ENCODE measurements at regions not wholly inside any gene's neighbourhood (a gene's known extent, or its start where the extent isn't known, plus 50 kb on each side); places are given as distances from the start of the nearest gene placed in this dataset.

DNA sequence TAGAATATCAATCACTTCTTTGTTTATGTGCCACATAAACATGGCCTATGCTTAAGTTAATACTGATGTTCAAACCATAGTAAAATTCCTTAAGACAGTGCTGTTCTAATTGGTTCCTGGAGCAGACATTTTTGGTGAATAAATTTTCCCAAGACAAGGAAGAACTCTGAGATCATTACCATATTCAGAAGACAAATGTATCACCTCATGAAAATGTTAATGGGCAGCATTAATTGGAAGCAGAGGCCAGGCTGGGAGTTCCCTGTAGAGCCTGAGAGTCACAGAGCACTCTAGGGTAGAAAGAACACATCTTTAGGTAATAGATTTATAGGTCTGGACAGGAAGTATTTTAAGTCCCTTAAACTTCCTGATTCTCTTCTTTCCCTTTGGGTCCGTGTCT, 240.2 kb downstream of the MAN2A1 start:
- no peak overlapping the region for H2AFZ ChIP-seq (ENCODE audit: low read depth, low read length)
- H3K9me1 ChIP-seq (replicated peaks; ENCODE audit: control insufficient read depth, extremely low read depth, insufficient read depth, low read length) = no peaks in the 10 kb centered on the region
- POLR2A ChIA-PET = no interaction called here
- no peaks in the 10 kb centered on the region for H3K79me2 ChIP-seq (ENCODE audit: control insufficient read depth, insufficient read depth, low read length)
- H3K27ac ChIP-seq (ENCODE audit: insufficient read depth, low read depth, low read length) = no peak overlapping the region
- TF ChIP-seq FOS (IDR thresholded peaks at IDR 0.05; ENCODE audit: borderline replicate concordance, insufficient read depth, low read length) = no peak
- no peak for TF ChIP-seq POLR2AphosphoS5 (IDR thresholded peaks at IDR 0.05; ENCODE audit: insufficient read depth, low read depth, low read length)
- TF ChIP-seq GATA2 (IDR thresholded peaks at IDR 0.05; ENCODE audit: insufficient read depth, insufficient read length, low read depth, low read length) = no peak
- no peak for TF ChIP-seq POLR2A (IDR thresholded peaks at IDR 0.05; ENCODE audit: low read depth, low read length)
- TF ChIP-seq CTCF (IDR thresholded peaks at IDR 0.05; ENCODE audit: extremely low read depth in 1 of 2, insufficient read depth in 1 of 2, low read depth in 1 of 2, low read length in 2 of 2) = no peak
- TF ChIP-seq, protein P1, sequence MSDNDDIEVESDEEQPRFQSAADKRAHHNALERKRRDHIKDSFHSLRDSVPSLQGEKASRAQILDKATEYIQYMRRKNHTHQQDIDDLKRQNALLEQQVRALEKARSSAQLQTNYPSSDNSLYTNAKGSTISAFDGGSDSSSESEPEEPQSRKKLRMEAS (IDR thresholded peaks at IDR 0.05; ENCODE audit: insufficient read depth, insufficient read length) = no peak
- no peak for TF ChIP-seq MYC (IDR thresholded peaks at IDR 0.05; ENCODE audit: low read depth, low read length)
- H3K9me3 ChIP-seq (replicated peaks; ENCODE audit: control insufficient read depth, insufficient read depth, low read length) = no peaks in the 10 kb centered on the region
- H3K27me3 ChIP-seq (ENCODE audit: control insufficient read depth in 2 of 2, insufficient read depth in 2 of 2, low read length in 2 of 2) = no peaks in the 10 kb centered on the region
- no peaks in the 10 kb centered on the region for H3K4me1 ChIP-seq (ENCODE audit: control insufficient read depth, extremely low read depth, insufficient read depth, low read length)
- no peak overlapping the region for H3K9ac ChIP-seq (replicated peaks; ENCODE audit: extremely low read depth, insufficient read depth, low read length)
- intact Hi-C loops (cut with micrococcal nuclease) (no loop called here), dilution Hi-C loops (cut with MboI; ENCODE audit: extremely low pct_ligation_motif_present, low sequenced_read_pairs) (no loop called here)
- no peaks in the 10 kb centered on the region for H4K20me1 ChIP-seq (replicated peaks; ENCODE audit: control insufficient read depth, extremely low read depth, insufficient read depth, low read length)
- BruUV-seq (replicated peaks) = no TSS peak
- H3K36me3 ChIP-seq (ENCODE audit: control insufficient read depth in 2 of 2, extremely low read depth in 1 of 2, insufficient read depth in 2 of 2, low read length in 2 of 2) = no peaks in the 10 kb centered on the region
- no peak for DNase-seq (ENCODE audit: low read depth, low spot score)
- no peak for FAIRE-seq
- no peak overlapping the region for H3K4me2 ChIP-seq (ENCODE audit: insufficient read depth, low read length)
- no peak overlapping the region for H3K4me3 ChIP-seq (replicated peaks in 1 of 3; ENCODE audit: insufficient read depth in 1 of 3, low read depth in 1 of 3, low read length in 3 of 3)
- CTCF ChIA-PET = interaction anchor here (0.9 kb wide), 1 partner anchor 9 kb away, joined by 3 read pairs; no protein-coding TSS in a partner anchor

Measured in endothelial cell of umbilical vein (primary cell).